DOHH2 (cell line): ENCODE measurements at regions not wholly inside any gene's neighbourhood (a gene's known extent, or its start where the extent isn't known, plus 50 kb on each side); places are given as distances from the start of the nearest gene placed in this dataset.

ENCODE experiments used
- EZH2phosphoT487 ChIP-seq: fragments of 200-600 bp; sonication (generic); IDR thresholded peaks from 2 replicates; pipeline ENCODE4 v1.6.1; 2017; ENCODE audit warnings: borderline replicate concordance, mild to moderate bottlenecking, antibody characterized with exemption, low read length, moderate library complexity, mixed read lengths
- TF ChIP-seq, protein P1 (sequence below): fragments of 200-600 bp; sonication (generic); IDR thresholded peaks from one replicate; pipeline ENCODE4 v1.5.1; 2014; ENCODE audit warnings: antibody characterized with exemption, mild to moderate bottlenecking, low read depth, low read length; ENCODE audit not compliant: poor library complexity, severe bottlenecking

DNA sequence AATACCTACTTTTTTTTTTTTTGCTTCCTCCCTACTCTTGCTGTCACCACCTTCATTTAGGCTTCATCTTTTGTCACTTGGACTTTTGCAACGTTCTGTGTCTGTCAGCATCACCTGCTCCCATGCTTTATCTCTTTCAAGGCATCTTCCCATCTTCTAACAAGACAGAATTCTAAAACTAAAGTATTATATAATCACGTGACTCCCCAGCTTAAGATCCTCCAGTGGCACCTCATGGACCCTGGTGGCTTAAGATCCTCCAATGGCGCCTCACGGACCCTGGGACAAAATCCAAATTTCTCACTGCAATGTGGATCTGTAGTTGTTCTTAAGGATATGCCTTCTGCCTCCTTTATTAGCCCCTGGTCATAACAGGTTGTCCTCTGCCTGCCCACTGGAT lies 248.2 kb upstream of the SORL1-AS1 start:
- TF ChIP-seq, protein P1, sequence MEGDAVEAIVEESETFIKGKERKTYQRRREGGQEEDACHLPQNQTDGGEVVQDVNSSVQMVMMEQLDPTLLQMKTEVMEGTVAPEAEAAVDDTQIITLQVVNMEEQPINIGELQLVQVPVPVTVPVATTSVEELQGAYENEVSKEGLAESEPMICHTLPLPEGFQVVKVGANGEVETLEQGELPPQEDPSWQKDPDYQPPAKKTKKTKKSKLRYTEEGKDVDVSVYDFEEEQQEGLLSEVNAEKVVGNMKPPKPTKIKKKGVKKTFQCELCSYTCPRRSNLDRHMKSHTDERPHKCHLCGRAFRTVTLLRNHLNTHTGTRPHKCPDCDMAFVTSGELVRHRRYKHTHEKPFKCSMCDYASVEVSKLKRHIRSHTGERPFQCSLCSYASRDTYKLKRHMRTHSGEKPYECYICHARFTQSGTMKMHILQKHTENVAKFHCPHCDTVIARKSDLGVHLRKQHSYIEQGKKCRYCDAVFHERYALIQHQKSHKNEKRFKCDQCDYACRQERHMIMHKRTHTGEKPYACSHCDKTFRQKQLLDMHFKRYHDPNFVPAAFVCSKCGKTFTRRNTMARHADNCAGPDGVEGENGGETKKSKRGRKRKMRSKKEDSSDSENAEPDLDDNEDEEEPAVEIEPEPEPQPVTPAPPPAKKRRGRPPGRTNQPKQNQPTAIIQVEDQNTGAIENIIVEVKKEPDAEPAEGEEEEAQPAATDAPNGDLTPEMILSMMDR: no peak
- no peak for TF ChIP-seq EZH2phosphoT487
